Spleen (tissue), 11 donors: ENCODE measurements at regions not wholly inside any gene's neighbourhood (a gene's known extent, or its start where the extent isn't known, plus 50 kb on each side); places are given as distances from the start of the nearest gene placed in this dataset.
"Not testable (repeated sequence)": the region's sequence is repeated elsewhere in the genome, so short reads cannot be mapped to it uniquely, and the experiment has no call there.

ENCODE experiments used
- DNase-seq: peaks from one replicate; pipeline ENCODE4 v3.0.0-alpha.2; 2020
- H3K27ac ChIP-seq, 8 donors: fragments of 200-600 bp; sonication (generic) in 7 of 8; 1 replicate in 4 of 8; 2 replicates in 4 of 8; pipeline versions ENCODE4 v1.5.0 to v1.8.0; 2016 to 2021; ENCODE audit warnings: inconsistent platforms in 4 of 8, mild to moderate bottlenecking in 4 of 8, moderate library complexity in 1 of 8
- H3K27me3 ChIP-seq, 7 donors: fragments of 200-600 bp; sonication (generic) in 6 of 7; replicated peaks in 1 of 7; 1 replicate in 4 of 7; 2 replicates in 3 of 7; pipeline versions ENCODE4 v1.5.0 to v1.8.0; 2016 to 2021; ENCODE audit warnings: inconsistent platforms in 3 of 7, mild to moderate bottlenecking in 1 of 7
- H3K36me3 ChIP-seq, 6 donors: fragments of 200-600 bp; sonication (generic) in 5 of 6; 1 replicate in 4 of 6; 2 replicates in 2 of 6; pipeline versions ENCODE4 v1.5.0 to v1.8.0; 2016 to 2021; ENCODE audit warnings: inconsistent platforms in 2 of 6
- H3K4me1 ChIP-seq, 6 donors: fragments of 200-600 bp; sonication (generic) in 5 of 6; 1 replicate in 3 of 6; 2 replicates in 3 of 6; pipeline versions ENCODE4 v1.5.0 to v1.8.0; 2016 to 2021; ENCODE audit warnings: inconsistent platforms in 3 of 6
- H3K4me3 ChIP-seq, 8 donors: fragments of 200-600 bp; sonication (generic) in 7 of 8; 1 replicate in 4 of 8; 2 replicates in 4 of 8; pipeline versions ENCODE4 v1.5.0 to v1.8.0; 2016 to 2021; ENCODE audit warnings: inconsistent platforms in 4 of 8, mild to moderate bottlenecking in 4 of 8, moderate library complexity in 2 of 8
- H3K9me3 ChIP-seq, 8 donors: fragments of 200-600 bp; sonication (generic) in 7 of 8; 1 replicate in 4 of 8; 2 replicates in 4 of 8; pipeline versions ENCODE4 v1.5.0 to v1.8.0; 2016 to 2021; ENCODE audit warnings: inconsistent platforms in 4 of 8
- CTCF ChIP-seq, 11 experiments: fragments of 200-600 bp in 7 of 11; fragments of 450-650 bp in 4 of 11; sonication (generic) in 4 of 11; IDR thresholded peaks in 8 of 11; conservative IDR thresholded peaks in 3 of 11; 1 replicate in 7 of 11; 2 replicates in 4 of 11; pipeline versions ENCODE4 v1.4.0 to v1.8.0; 2016 to 2021; ENCODE audit warnings: antibody characterized with exemption in 11 of 11, inconsistent platforms in 4 of 11, mild to moderate bottlenecking in 1 of 11
- POLR2A ChIP-seq, 3 donors: fragments of 450-650 bp; IDR thresholded peaks; one replicate each; pipeline ENCODE4 v1.5.1; 2017; ENCODE audit warnings: antibody characterized with exemption in 3 of 3, mild to moderate bottlenecking in 1 of 3
- POLR2AphosphoS5 ChIP-seq, 3 donors: sonication (generic); formaldehyde crosslinking; IDR thresholded peaks; one replicate each; pipeline ENCODE4 v1.5.1; 2017; ENCODE audit warnings: antibody characterized with exemption in 3 of 3
- WGBS, 5 donors: extraction: QIAGEN DNeasy Blood & Tissue Kit in 3 of 5; methylation state at CpG; one replicate each; pipeline versions ENCODE4 v1.1.5 to v1.1.7; 2013 to 2018; 5-methylcytosine and 5-hydroxymethylcytosine counted together
- intact Hi-C: fragments of 100-400 bp; cut with DNase I; formaldehyde crosslinking; loops from one replicate; pipeline ENCODE4 v1.15.0; 2023; ENCODE audit warnings: low total_unique reads
- donor health status: healthy with polysubstance abuse.
- donor health status: DM: no; HTN: no; CAD: no; lungs with moderate emphysema.
- donor health status: DM: no; HTN: no; CAD: no.
- donor health status: Bipolar disorder and iron deficiency.
- donor health status: healthy.
- donor health status: DM: no; HTN: no; CAD: no.
- donor health status: DM: yes; HTN: yes; CAD: no.

DNA sequence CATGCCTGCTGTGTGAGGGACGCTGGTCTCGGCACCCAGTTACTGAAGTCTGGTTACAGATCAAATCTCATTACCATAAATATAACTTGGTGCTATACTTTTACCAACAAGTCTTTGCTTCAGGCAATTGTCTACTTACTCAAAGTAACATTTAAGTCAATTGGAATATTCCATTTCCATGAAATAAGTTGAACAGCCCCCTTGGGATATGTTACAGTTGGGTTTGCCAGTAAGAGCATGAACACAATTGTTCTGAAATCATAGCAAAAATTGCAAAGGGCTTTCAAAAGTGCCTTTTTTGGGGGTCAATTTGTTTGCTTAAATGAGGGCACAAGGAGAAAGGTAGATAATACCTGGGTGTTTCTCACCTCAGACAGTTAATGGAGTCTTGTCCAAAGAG, 170.9 kb upstream of the EXOC2 start:
- WGBS, 5 donors, result 92 to 95% (median 92%) methylated on average over 2 of the region's 2 CpGs
- intact Hi-C loops, result no loop called here
- no peak overlapping the region for H3K27ac ChIP-seq
- H3K27me3 ChIP-seq, result peaks cover 0 to 48% (median 4%) of the 10 kb centered on the region in 7 donors
- no peak overlapping the region for H3K4me3 ChIP-seq
- H3K4me1 ChIP-seq, result no peaks in the 10 kb centered on the region
- H3K9me3 ChIP-seq, result no peaks in the 10 kb centered on the region
- TF ChIP-seq POLR2AphosphoS5 (IDR thresholded peaks at IDR 0.05) (no peak), CTCF (IDR thresholded peaks at IDR 0.05 in 8 of 11, conservative IDR thresholded peaks at IDR 0.05 in 3 of 11) (no peak), POLR2A (IDR thresholded peaks at IDR 0.05) (no peak)
- DNase-seq, result no peak
- H3K36me3 ChIP-seq, result no peaks in the 10 kb centered on the region

DNA sequence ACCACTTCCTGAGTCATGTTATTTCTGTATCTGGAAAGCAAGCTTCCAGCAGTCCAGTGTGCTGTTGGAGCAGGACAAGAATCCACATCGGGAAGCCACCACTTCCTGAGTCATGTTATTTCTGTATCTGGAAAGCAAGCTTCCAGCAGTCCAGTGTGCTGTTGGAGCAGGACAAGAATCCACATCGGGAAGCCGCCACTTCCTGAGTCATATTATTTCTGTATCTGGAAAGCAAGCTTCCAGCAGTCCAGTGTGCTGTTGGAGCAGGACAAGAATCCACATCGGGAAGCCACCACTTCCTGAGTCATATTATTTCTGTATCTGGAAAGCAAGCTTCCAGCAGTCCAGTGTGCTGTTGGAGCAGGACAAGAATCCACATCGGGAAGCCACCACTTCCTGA, 170.2 kb upstream of the EXOC2 start:
- 46 to 70% (median 61%) methylated on average over 3 of the region's 5 CpGs; no CpG with 5 or more reads in 1 of the 5 donors for WGBS, 5 donors
- H3K9me3 ChIP-seq, H3K36me3 ChIP-seq, H3K4me3 ChIP-seq, DNase-seq, H3K4me1 ChIP-seq, intact Hi-C loops, H3K27ac ChIP-seq: not testable (repeated sequence)
- H3K27me3 ChIP-seq, result peaks cover 0 to 51% (median 4%) of the 10 kb centered on the region in 7 donors

DNA sequence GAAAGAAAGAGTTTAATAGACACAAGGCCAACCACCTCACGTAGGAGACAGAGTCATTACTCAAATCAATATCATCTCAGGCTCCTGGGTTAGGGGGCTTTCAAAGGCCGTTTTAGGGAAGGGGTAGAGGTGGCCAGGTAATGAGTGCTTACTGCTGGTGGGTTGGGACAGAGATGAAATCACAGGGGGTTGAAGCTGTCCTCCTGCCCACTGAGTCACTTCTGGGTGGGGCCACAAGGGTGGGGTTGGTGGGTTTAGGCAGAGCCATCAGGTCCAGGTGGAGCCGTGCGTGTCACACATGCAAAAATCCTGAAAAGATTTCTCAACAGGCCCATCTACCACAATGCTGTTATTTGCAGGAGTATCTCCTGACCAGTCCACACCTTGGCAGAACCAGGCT, 167.0 kb upstream of the EXOC2 start:
- TF ChIP-seq CTCF (IDR thresholded peaks at IDR 0.05 in 8 of 11, conservative IDR thresholded peaks at IDR 0.05 in 3 of 11) (no peak), POLR2AphosphoS5 (IDR thresholded peaks at IDR 0.05) (no peak), POLR2A (IDR thresholded peaks at IDR 0.05) (no peak)
- Histone ChIP-seq H3K9me3 (no peaks in the 10 kb centered on the region), H3K36me3 (no peaks in the 10 kb centered on the region), H3K4me1 (no peaks in the 10 kb centered on the region), H3K4me3 (no peak overlapping the region), H3K27ac (no peak overlapping the region), H3K27me3 (peaks cover 0 to 39% (median 4%) of the 10 kb centered on the region in 7 donors)
- 71 to 88% (median 82%) methylated on average over 4 of the region's 4 CpGs for WGBS, 5 donors
- intact Hi-C loops, result no loop called here
- DNase-seq, result no peak

- Histone ChIP-seq H3K27me3 (peaks cover 0 to 8% (median 0%) of the 10 kb centered on the region in 7 donors), H3K9me3 (peaks cover 0 to 15% (median 2%) of the 10 kb centered on the region in 8 donors), H3K27ac (no peak overlapping the region), H3K4me1 (no peaks in the 10 kb centered on the region), H3K4me3 (no peak overlapping the region), H3K36me3 (no peaks in the 10 kb centered on the region)
- intact Hi-C loops, result no loop called here
- DNase-seq, result no peak
- WGBS, 5 donors, result 61 to 74% (median 71%) methylated on average over 12 of the region's 12 CpGs
- TF ChIP-seq POLR2A (IDR thresholded peaks at IDR 0.05), result no peak
- TF ChIP-seq CTCF (IDR thresholded peaks at IDR 0.05 in 8 of 11, conservative IDR thresholded peaks at IDR 0.05 in 3 of 11), result no peak
- no peak for TF ChIP-seq POLR2AphosphoS5 (IDR thresholded peaks at IDR 0.05)
Measured at GRCh38 chr6:854406-855118, 161.6 kb upstream of the EXOC2 start.

DNA sequence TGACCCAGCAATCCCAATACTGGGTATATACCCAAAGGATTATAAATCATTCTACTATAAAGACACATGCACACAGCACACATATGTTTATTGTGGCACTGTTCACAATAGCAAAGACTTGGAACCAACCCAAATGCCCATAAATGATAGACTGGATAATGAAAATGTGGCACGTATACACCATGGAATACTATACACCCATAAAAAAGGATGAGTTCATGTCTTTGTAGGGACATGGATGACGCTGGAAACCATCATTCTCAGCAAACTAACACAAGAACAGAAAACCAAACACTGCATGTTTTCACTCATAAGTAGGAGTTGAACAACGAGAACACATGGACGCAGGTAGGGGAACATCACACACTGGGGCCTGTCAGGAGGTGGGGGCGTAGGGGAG, 159.3 kb upstream of the EXOC2 start:
- H3K27ac ChIP-seq, intact Hi-C loops, H3K27me3 ChIP-seq, H3K36me3 ChIP-seq, DNase-seq, H3K4me1 ChIP-seq, H3K4me3 ChIP-seq: not testable (repeated sequence)
- H3K9me3 ChIP-seq, result peaks cover 0 to 15% (median 2%) of the 10 kb centered on the region in 8 donors
- 88 to 94% (median 91%) methylated on average over 5 of the region's 5 CpGs for WGBS, 5 donors
